GM12878 (cell line): ENCODE measurements at regions not wholly inside any gene's neighbourhood (a gene's known extent, or its start where the extent isn't known, plus 50 kb on each side); places are given as distances from the start of the nearest gene placed in this dataset.

ENCODE experiments used
- ATAC-seq: fragments of 200-7000 bp; cut with Tn5 transposase; 3 replicates; pipeline ENCODE4 v1.9.1; 2020; ENCODE audit warnings: mild to moderate bottlenecking, moderate library complexity
- BruUV-seq: library from RNA; stranded (reverse); fragments of 400-500 nt; replicated peaks from 2 replicates; lab custom pipeline; 2021; lab: Mats Ljungman, UMichigan
- CTCF ChIA-PET: fragments of 300-600 bp; sonication (Branson Sonifier 250); formaldehyde crosslinking; extraction: SDS; loops from one replicate; lab custom pipeline; 2021; ENCODE audit warnings: inconsistent platforms; lab: Yijun Ruan, JAX
- POLR2A ChIA-PET: fragments of 350-600 bp; formaldehyde crosslinking; extraction: SDS; loops from one replicate; lab custom pipeline; 2021; ENCODE audit warnings: inconsistent platforms; lab: Charles Lee
- RAD21 ChIA-PET: fragments of 300-600 bp; sonication (Branson Sonifier 250); formaldehyde crosslinking; loops from one replicate; lab custom pipeline; 2023; ENCODE audit warnings: antibody characterized with exemption; ENCODE audit not compliant: unreplicated experiment; lab: Charles Lee
- SMC1A ChIA-PET: fragments of 300-600 bp; sonication (Branson Sonifier 250); formaldehyde crosslinking; loops from one replicate; lab custom pipeline; 2023; ENCODE audit not compliant: unreplicated experiment, uncharacterized antibody; lab: Charles Lee
- DNase-seq: peaks from one replicate; pipeline ENCODE4 v3.0.0-alpha.2; 2011; ENCODE audit warnings: low read depth, low spot score
- FAIRE-seq: peaks from 3 replicates; lab custom pipeline; 2011; peaks lifted over from hg19 to GRCh38; lab: Jason Lieb, UNC
- H2AFZ ChIP-seq: 2 replicates; pipeline ENCODE4 v1.6.0; 2011; ENCODE audit warnings: low read depth, low read length, control low read depth; ENCODE audit not compliant: control insufficient read depth
- H3K27ac ChIP-seq: 2 replicates; pipeline ENCODE4 v1.5.1; 2011; ENCODE audit warnings: control low read depth; ENCODE audit not compliant: control insufficient read depth, insufficient read depth
- H3K27me3 ChIP-seq, 2 experiments: replicated peaks in 1 of 2; 2 replicates each; pipeline versions ENCODE4 v1.6.0 to v1.6.1; 2011; ENCODE audit warnings: low read length in 1 of 2; ENCODE audit not compliant: control insufficient read depth in 2 of 2, insufficient read depth in 2 of 2
- H3K36me3 ChIP-seq, 2 experiments: 2 replicates each; pipeline ENCODE4 v1.5.1; 2011; ENCODE audit warnings: low read length in 1 of 2; ENCODE audit not compliant: control insufficient read depth in 2 of 2, insufficient read depth in 2 of 2
- H3K4me1 ChIP-seq: 2 replicates; pipeline ENCODE4 v1.6.1; 2011; ENCODE audit warnings: mild to moderate bottlenecking, low read length, moderate library complexity, mixed read lengths; ENCODE audit not compliant: control insufficient read depth, insufficient read depth
- H3K4me2 ChIP-seq: 2 replicates; pipeline ENCODE4 v1.6.0; 2011; ENCODE audit warnings: control low read depth; ENCODE audit not compliant: control insufficient read depth, insufficient read depth
- H3K4me3 ChIP-seq: fragments of 200-600 bp; sonication (generic); 2 replicates; pipeline ENCODE4 v1.5.1; 2016
- H3K79me2 ChIP-seq: 2 replicates; pipeline ENCODE4 v1.6.0; 2011; ENCODE audit warnings: low read length; ENCODE audit not compliant: control insufficient read depth, insufficient read depth
- H3K9ac ChIP-seq: 2 replicates; pipeline ENCODE4 v1.8.0; 2011; ENCODE audit warnings: low read length, control low read depth, mixed read lengths; ENCODE audit not compliant: control insufficient read depth, insufficient read depth
- H3K9me3 ChIP-seq: replicated peaks from 3 replicates; pipeline ENCODE4 v1.5.1; 2011; ENCODE audit warnings: mild to moderate bottlenecking, low read length; ENCODE audit not compliant: control insufficient read depth, insufficient read depth
- H4K20me1 ChIP-seq: 2 replicates; pipeline ENCODE4 v1.6.0; 2011; ENCODE audit not compliant: control insufficient read depth, insufficient read depth
- DPF2 ChIP-seq: fragments of 450-650 bp; IDR thresholded peaks from 2 replicates; pipeline ENCODE4 v1.6.1; 2017; ENCODE audit warnings: mild to moderate bottlenecking
- NFIC ChIP-seq: IDR thresholded peaks from 2 replicates; pipeline ENCODE4 v1.6.1; 2012; ENCODE audit warnings: low read depth, mild to moderate bottlenecking, inconsistent platforms, low read length, moderate library complexity
- NFYA ChIP-seq: IDR thresholded peaks from 2 replicates; pipeline ENCODE4 v1.6.1; 2011; ENCODE audit warnings: low read depth, mild to moderate bottlenecking, low read length, improper control_type of control experiment, borderline replicate concordance
- NR2F1 ChIP-seq: fragments of 450-650 bp; conservative IDR thresholded peaks from 2 replicates; pipeline ENCODE4 v1.6.1; 2017; ENCODE audit warnings: mild to moderate bottlenecking
- PAX8 ChIP-seq: fragments of 450-650 bp; IDR thresholded peaks from 2 replicates; pipeline ENCODE4 v1.6.1; 2017; ENCODE audit warnings: mild to moderate bottlenecking, moderate library complexity
- SIX5 ChIP-seq: IDR thresholded peaks from 2 replicates; pipeline ENCODE4 v1.6.1; 2011; ENCODE audit warnings: mild to moderate bottlenecking, low read depth, low read length, moderate library complexity; ENCODE audit not compliant: severe bottlenecking
- SMAD1 ChIP-seq: fragments of 450-650 bp; IDR thresholded peaks from 2 replicates; pipeline ENCODE4 v1.6.1; 2018; ENCODE audit warnings: mild to moderate bottlenecking, low read depth; ENCODE audit not compliant: partially characterized antibody
- SMAD5 ChIP-seq: IDR thresholded peaks from 2 replicates; pipeline ENCODE4 v1.6.1; 2016; ENCODE audit warnings: antibody characterized with exemption, low read depth
- SMARCA5 ChIP-seq: fragments of 450-650 bp; IDR thresholded peaks from 2 replicates; pipeline ENCODE4 v1.6.1; 2017; ENCODE audit warnings: mild to moderate bottlenecking
- STAT3 ChIP-seq: IDR thresholded peaks from 2 replicates; pipeline ENCODE4 v1.6.1; 2011; ENCODE audit warnings: low read depth, low read length, improper control_type of control experiment
- WGBS: methylation state at CpG from one replicate; pipeline ENCODE4 v1.1.6; 2016; ENCODE audit warnings: low lambda C conversion rate; ENCODE audit not compliant: insufficient replicate concordance, insufficient coverage; ENCODE audit errors: missing lambda C conversion rate; 5-methylcytosine and 5-hydroxymethylcytosine counted together
- in situ Hi-C: fragments of 300-500 bp; cut with MboI; formaldehyde crosslinking; loops from 9 replicates; pipeline ENCODE4 v1.14.3; 2018; ENCODE audit warnings: mixed read lengths
- intact Hi-C: fragments of 100-400 bp; cut with micrococcal nuclease; formaldehyde crosslinking; loops from one replicate; pipeline ENCODE4 v1.14.2; 2022; ENCODE audit not compliant: unreplicated experiment
- TF ChIP-seq, protein P1 (sequence below): fragments of 450-650 bp; IDR thresholded peaks from 2 replicates; pipeline ENCODE4 v1.6.1; 2017; ENCODE audit warnings: mild to moderate bottlenecking
- TF ChIP-seq, protein P2 (sequence below): fragments of 450-650 bp; IDR thresholded peaks from 2 replicates; pipeline ENCODE4 v1.6.1; 2016; ENCODE audit warnings: mild to moderate bottlenecking

DNA sequence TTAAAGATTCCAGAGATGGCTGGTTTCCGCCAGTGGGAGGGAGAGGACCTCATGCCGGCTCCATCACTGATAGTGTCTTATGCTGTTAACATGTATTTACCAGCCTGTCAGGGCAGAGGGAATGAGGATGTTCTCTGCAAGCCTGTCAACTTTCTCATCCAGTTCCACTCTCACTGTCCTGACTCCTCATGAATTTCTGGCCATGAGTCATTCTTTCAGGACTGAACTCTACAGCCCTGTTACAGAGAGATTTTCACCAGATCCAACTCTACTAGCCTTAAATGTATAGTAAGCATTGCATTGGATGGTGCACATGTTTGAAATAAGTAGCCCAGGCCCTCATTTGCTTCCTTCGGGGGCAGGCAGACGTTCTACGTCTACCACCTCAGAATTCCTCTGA, 387.7 kb downstream of the TMEM135 start:
- H3K9me3 ChIP-seq: no peaks in the 10 kb centered on the region
- ChIA-PET CTCF (no interaction called here), SMC1A (no interaction called here), RAD21 (no interaction called here), POLR2A (no interaction called here)
- in situ Hi-C loops (no loop called here), intact Hi-C loops (no loop called here)
- BruUV-seq: no TSS peak
- no peak overlapping the region for H3K9ac ChIP-seq
- no peaks in the 10 kb centered on the region for H3K4me1 ChIP-seq
- H3K4me3 ChIP-seq: no peak overlapping the region
- no peaks in the 10 kb centered on the region for H3K36me3 ChIP-seq
- DNase-seq (no peak), ATAC-seq (no peak), FAIRE-seq (no peak)
- H2AFZ ChIP-seq: no peak overlapping the region
- H3K27me3 ChIP-seq: no peaks in the 10 kb centered on the region; a peak in 1 of 4 replicates
- H4K20me1 ChIP-seq: no peaks in the 10 kb centered on the region
- no peaks in the 10 kb centered on the region for H3K79me2 ChIP-seq
- TF ChIP-seq, protein P1, sequence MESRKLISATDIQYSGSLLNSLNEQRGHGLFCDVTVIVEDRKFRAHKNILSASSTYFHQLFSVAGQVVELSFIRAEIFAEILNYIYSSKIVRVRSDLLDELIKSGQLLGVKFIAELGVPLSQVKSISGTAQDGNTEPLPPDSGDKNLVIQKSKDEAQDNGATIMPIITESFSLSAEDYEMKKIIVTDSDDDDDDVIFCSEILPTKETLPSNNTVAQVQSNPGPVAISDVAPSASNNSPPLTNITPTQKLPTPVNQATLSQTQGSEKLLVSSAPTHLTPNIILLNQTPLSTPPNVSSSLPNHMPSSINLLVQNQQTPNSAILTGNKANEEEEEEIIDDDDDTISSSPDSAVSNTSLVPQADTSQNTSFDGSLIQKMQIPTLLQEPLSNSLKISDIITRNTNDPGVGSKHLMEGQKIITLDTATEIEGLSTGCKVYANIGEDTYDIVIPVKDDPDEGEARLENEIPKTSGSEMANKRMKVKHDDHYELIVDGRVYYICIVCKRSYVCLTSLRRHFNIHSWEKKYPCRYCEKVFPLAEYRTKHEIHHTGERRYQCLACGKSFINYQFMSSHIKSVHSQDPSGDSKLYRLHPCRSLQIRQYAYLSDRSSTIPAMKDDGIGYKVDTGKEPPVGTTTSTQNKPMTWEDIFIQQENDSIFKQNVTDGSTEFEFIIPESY: no peak
- no peak for TF ChIP-seq SIX5
- no peak for TF ChIP-seq PAX8
- no peak for TF ChIP-seq SMAD1
- no peak for TF ChIP-seq STAT3
- no peak for TF ChIP-seq DPF2
- no peak for TF ChIP-seq NFIC
- TF ChIP-seq SMAD5: no peak
- no peak for TF ChIP-seq NFYA
- no peak for TF ChIP-seq SMARCA5
- TF ChIP-seq, protein P2, sequence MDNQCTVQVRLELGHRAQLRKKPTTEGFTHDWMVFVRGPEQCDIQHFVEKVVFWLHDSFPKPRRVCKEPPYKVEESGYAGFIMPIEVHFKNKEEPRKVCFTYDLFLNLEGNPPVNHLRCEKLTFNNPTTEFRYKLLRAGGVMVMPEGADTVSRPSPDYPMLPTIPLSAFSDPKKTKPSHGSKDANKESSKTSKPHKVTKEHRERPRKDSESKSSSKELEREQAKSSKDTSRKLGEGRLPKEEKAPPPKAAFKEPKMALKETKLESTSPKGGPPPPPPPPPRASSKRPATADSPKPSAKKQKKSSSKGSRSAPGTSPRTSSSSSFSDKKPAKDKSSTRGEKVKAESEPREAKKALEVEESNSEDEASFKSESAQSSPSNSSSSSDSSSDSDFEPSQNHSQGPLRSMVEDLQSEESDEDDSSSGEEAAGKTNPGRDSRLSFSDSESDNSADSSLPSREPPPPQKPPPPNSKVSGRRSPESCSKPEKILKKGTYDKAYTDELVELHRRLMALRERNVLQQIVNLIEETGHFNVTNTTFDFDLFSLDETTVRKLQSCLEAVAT: no peak
- TF ChIP-seq NR2F1: no peak
- TF ChIP-seq, all 136 proteins: peak for 0
- Histone ChIP-seq H3K27ac (no peak overlapping the region), H3K4me2 (no peak overlapping the region)
- WGBS: 56% methylated on average over 5 of the region's 5 CpGs
